ENCODE measurements at regions not wholly inside any gene's neighbourhood (a gene's known extent, or its start where the extent isn't known, plus 50 kb on each side); places are given as distances from the start of the nearest gene placed in this dataset.

DNA sequence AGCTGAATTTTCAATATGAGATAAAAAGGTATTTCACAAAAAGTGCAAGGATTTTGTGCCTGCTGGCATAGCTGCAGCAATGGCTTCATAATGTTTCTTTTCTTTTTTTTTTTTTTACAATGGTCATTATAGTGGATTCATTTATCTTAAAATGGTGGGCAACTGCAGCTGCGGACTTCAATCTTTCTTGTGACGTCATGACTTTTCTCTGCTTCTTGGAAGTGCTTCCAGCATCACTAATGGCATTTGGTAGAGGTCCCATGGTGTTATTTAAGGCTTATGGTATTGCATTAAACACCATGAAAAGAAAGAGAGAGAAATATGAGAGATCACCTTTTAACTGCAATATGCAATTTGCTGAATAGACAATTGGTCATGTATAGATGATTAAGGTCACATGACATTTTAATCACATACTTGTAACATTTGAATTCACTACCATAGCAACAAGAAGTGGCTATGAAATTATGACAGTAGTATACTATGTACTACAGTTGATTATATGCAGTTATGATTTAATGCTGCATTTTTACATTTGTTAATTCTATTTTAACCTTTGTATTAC, 684.0 kb upstream of the AADAT start:
- TF ChIP-seq, protein P1, sequence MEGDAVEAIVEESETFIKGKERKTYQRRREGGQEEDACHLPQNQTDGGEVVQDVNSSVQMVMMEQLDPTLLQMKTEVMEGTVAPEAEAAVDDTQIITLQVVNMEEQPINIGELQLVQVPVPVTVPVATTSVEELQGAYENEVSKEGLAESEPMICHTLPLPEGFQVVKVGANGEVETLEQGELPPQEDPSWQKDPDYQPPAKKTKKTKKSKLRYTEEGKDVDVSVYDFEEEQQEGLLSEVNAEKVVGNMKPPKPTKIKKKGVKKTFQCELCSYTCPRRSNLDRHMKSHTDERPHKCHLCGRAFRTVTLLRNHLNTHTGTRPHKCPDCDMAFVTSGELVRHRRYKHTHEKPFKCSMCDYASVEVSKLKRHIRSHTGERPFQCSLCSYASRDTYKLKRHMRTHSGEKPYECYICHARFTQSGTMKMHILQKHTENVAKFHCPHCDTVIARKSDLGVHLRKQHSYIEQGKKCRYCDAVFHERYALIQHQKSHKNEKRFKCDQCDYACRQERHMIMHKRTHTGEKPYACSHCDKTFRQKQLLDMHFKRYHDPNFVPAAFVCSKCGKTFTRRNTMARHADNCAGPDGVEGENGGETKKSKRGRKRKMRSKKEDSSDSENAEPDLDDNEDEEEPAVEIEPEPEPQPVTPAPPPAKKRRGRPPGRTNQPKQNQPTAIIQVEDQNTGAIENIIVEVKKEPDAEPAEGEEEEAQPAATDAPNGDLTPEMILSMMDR (IDR thresholded peaks at IDR 0.05), result no peak
- TF ChIP-seq ZFX (IDR thresholded peaks at IDR 0.05; ENCODE audit: borderline replicate concordance), result no peak
